HepG2 (cell line): ENCODE measurements at regions not wholly inside any gene's neighbourhood (a gene's known extent, or its start where the extent isn't known, plus 50 kb on each side); places are given as distances from the start of the nearest gene placed in this dataset.

Experiments
- ASH2L ChIP-seq: fragments of 300-600, 200-600 bp; sonication (generic); IDR thresholded peaks from 2 replicates; pipeline ENCODE4 v1.7.0; 2017; ENCODE audit warnings: low read depth, mild to moderate bottlenecking, moderate library complexity, mixed read lengths, low read length; ENCODE audit not compliant: insufficient read length
- JARID2 ChIP-seq: sonication (generic); formaldehyde crosslinking; IDR thresholded peaks from 2 replicates; pipeline ENCODE4 v1.8.1; 2023; ENCODE audit warnings: missing genetic modification reagents, inconsistent platforms; ENCODE audit not compliant: insufficient replicate concordance
- KLF11 ChIP-seq: IDR thresholded peaks from 2 replicates; pipeline ENCODE4 v1.6.1; 2016; ENCODE audit warnings: missing compliant biosample characterization
- LRRFIP1 ChIP-seq: sonication (generic); formaldehyde crosslinking; conservative IDR thresholded peaks from 2 replicates; pipeline ENCODE4 v1.4.0; 2020; ENCODE audit warnings: missing genetic modification reagents
- MAFK ChIP-seq, 2 experiments: IDR thresholded peaks in 1 of 2; conservative IDR thresholded peaks in 1 of 2; 2 replicates each; pipeline ENCODE4 v1.6.1; 2011; ENCODE audit warnings: improper control_type of control experiment in 2 of 2, low read length in 2 of 2
- MEF2D ChIP-seq: sonication (generic); formaldehyde crosslinking; IDR thresholded peaks from 2 replicates; pipeline ENCODE4 v1.5.1; 2020; ENCODE audit warnings: mild to moderate bottlenecking, missing genetic modification reagents
- RARA ChIP-seq: IDR thresholded peaks from 2 replicates; pipeline ENCODE4 v1.6.1; 2016; ENCODE audit warnings: missing genetic modification reagents, missing compliant biosample characterization
- RCOR2 ChIP-seq: IDR thresholded peaks from 2 replicates; pipeline ENCODE4 v1.6.1; 2016; ENCODE audit warnings: missing biosample characterization, missing genetic modification reagents
- RELA ChIP-seq: sonication (generic); formaldehyde crosslinking; IDR thresholded peaks from 2 replicates; pipeline ENCODE4 v1.4.0; 2020; ENCODE audit warnings: missing genetic modification reagents
- ZNF12 ChIP-seq: sonication (generic); formaldehyde crosslinking; IDR thresholded peaks from 2 replicates; pipeline ENCODE4 v1.5.0; 2020; ENCODE audit warnings: missing genetic modification reagents
- ZNF652 ChIP-seq: IDR thresholded peaks from 2 replicates; pipeline ENCODE4 v1.6.1; 2016; ENCODE audit warnings: low read depth, borderline replicate concordance
- ZNF790 ChIP-seq: sonication (generic); formaldehyde crosslinking; IDR thresholded peaks from 2 replicates; pipeline ENCODE4 v1.8.0; 2022; ENCODE audit warnings: missing genetic modification reagents, mild to moderate bottlenecking, borderline replicate concordance
- TF ChIP-seq, protein P1 (sequence below), 2 experiments: sonication (generic) in 1 of 2; formaldehyde crosslinking in 1 of 2; IDR thresholded peaks; 2 replicates each; pipeline versions ENCODE4 v1.6.1 to v1.9.0; 2014 to 2022; ENCODE audit warnings: antibody characterized with exemption in 1 of 2, borderline replicate concordance in 1 of 2, inconsistent platforms in 1 of 2, low read depth in 1 of 2, missing genetic modification reagents in 1 of 2
- TF ChIP-seq, protein P2 (sequence below): sonication (generic); formaldehyde crosslinking; IDR thresholded peaks from 2 replicates; pipeline ENCODE4 v1.4.0; 2020; ENCODE audit warnings: mild to moderate bottlenecking, missing genetic modification reagents
- TF ChIP-seq, protein P3 (sequence below): sonication (generic); formaldehyde crosslinking; IDR thresholded peaks from 2 replicates; pipeline ENCODE4 v1.5.0; 2020; ENCODE audit warnings: mild to moderate bottlenecking, missing genetic modification reagents

DNA sequence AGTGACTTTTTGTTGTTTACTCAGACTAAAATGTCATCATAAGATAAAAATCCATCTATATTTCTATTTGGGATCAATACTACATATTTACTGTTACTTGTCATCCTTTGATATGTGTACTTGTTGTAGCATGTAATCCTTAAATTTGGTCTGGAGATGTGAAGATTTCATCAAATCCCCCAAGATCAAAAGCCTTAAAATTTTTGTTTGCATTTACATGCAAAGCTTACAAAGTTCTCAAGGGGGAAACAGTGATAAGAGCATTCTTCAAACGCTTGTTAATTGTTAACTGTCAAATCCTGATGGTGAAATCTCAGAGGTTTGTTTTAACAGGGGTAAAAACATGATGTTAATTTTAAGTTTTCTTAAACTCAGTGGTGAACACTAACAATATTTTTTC lies 84.9 kb upstream of the SKAP2 start (continued):
- TF ChIP-seq, protein P1, sequence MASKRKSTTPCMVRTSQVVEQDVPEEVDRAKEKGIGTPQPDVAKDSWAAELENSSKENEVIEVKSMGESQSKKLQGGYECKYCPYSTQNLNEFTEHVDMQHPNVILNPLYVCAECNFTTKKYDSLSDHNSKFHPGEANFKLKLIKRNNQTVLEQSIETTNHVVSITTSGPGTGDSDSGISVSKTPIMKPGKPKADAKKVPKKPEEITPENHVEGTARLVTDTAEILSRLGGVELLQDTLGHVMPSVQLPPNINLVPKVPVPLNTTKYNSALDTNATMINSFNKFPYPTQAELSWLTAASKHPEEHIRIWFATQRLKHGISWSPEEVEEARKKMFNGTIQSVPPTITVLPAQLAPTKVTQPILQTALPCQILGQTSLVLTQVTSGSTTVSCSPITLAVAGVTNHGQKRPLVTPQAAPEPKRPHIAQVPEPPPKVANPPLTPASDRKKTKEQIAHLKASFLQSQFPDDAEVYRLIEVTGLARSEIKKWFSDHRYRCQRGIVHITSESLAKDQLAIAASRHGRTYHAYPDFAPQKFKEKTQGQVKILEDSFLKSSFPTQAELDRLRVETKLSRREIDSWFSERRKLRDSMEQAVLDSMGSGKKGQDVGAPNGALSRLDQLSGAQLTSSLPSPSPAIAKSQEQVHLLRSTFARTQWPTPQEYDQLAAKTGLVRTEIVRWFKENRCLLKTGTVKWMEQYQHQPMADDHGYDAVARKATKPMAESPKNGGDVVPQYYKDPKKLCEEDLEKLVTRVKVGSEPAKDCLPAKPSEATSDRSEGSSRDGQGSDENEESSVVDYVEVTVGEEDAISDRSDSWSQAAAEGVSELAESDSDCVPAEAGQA (IDR thresholded peaks at IDR 0.05; ENCODE audit: low read depth) = no peak
- TF ChIP-seq, protein P1 (CRISPR knock-in tag; IDR thresholded peaks at IDR 0.05; ENCODE audit: borderline replicate concordance) = no peak
- TF ChIP-seq MAFK (conservative IDR thresholded peaks at IDR 0.05 in 1 of 2, IDR thresholded peaks at IDR 0.05 in 1 of 2; ENCODE audit: low read length in 2 of 2) = no peak
- TF ChIP-seq MEF2D = no peak
- no peak for TF ChIP-seq ZNF790 (CRISPR knock-in tag)
- peak; percentile 70 for TF ChIP-seq RARA (CRISPR knock-in tag)
- TF ChIP-seq RELA (CRISPR knock-in tag) = no peak
- TF ChIP-seq, protein P2, sequence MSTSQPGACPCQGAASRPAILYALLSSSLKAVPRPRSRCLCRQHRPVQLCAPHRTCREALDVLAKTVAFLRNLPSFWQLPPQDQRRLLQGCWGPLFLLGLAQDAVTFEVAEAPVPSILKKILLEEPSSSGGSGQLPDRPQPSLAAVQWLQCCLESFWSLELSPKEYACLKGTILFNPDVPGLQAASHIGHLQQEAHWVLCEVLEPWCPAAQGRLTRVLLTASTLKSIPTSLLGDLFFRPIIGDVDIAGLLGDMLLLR (CRISPR knock-in tag) = no peak
- no peak for TF ChIP-seq ASH2L
- no peak for TF ChIP-seq KLF11 (CRISPR knock-in tag)
- TF ChIP-seq, protein P3, sequence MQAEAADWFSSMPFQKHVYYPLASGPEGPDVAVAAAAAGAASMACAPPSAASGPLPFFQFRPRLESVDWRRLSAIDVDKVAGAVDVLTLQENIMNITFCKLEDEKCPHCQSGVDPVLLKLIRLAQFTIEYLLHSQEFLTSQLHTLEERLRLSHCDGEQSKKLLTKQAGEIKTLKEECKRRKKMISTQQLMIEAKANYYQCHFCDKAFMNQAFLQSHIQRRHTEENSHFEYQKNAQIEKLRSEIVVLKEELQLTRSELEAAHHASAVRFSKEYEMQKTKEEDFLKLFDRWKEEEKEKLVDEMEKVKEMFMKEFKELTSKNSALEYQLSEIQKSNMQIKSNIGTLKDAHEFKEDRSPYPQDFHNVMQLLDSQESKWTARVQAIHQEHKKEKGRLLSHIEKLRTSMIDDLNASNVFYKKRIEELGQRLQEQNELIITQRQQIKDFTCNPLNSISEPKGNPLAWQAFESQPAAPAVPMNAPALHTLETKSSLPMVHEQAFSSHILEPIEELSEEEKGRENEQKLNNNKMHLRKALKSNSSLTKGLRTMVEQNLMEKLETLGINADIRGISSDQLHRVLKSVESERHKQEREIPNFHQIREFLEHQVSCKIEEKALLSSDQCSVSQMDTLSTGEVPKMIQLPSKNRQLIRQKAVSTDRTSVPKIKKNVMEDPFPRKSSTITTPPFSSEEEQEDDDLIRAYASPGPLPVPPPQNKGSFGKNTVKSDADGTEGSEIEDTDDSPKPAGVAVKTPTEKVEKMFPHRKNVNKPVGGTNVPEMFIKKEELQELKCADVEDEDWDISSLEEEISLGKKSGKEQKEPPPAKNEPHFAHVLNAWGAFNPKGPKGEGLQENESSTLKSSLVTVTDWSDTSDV (CRISPR knock-in tag) = no peak
- no peak for TF ChIP-seq ZNF12 (CRISPR knock-in tag)
- peak; percentile 79; the same call in 1 of the 2 replicates for TF ChIP-seq RCOR2 (CRISPR knock-in tag)
- no peak for TF ChIP-seq JARID2 (CRISPR knock-in tag)
- no peak for TF ChIP-seq ZNF652 (CRISPR knock-in tag)
- TF ChIP-seq LRRFIP1 (CRISPR knock-in tag) = no peak
